Spleen (tissue), 7 donors: ENCODE measurements at regions not wholly inside any gene's neighbourhood (a gene's known extent, or its start where the extent isn't known, plus 50 kb on each side); places are given as distances from the start of the nearest gene placed in this dataset.

Source experiments
- POLR2AphosphoS5 ChIP-seq, 3 donors: sonication (generic); formaldehyde crosslinking; IDR thresholded peaks; one replicate each; pipeline ENCODE4 v1.5.1; 2017; ENCODE audit warnings: antibody characterized with exemption in 3 of 3
- TF ChIP-seq, protein P1 (sequence below), 11 experiments: fragments of 200-600 bp in 7 of 11; fragments of 450-650 bp in 4 of 11; sonication (generic) in 4 of 11; IDR thresholded peaks in 8 of 11; conservative IDR thresholded peaks in 3 of 11; 1 replicate in 7 of 11; 2 replicates in 4 of 11; pipeline versions ENCODE4 v1.4.0 to v1.8.0; 2016 to 2021; ENCODE audit warnings: antibody characterized with exemption in 11 of 11, inconsistent platforms in 4 of 11, mild to moderate bottlenecking in 1 of 11
- donor health status: DM: no; HTN: no; CAD: no; lungs with moderate emphysema.
- donor health status: DM: no; HTN: no; CAD: no.
- donor health status: DM: no; HTN: no; CAD: no.

DNA sequence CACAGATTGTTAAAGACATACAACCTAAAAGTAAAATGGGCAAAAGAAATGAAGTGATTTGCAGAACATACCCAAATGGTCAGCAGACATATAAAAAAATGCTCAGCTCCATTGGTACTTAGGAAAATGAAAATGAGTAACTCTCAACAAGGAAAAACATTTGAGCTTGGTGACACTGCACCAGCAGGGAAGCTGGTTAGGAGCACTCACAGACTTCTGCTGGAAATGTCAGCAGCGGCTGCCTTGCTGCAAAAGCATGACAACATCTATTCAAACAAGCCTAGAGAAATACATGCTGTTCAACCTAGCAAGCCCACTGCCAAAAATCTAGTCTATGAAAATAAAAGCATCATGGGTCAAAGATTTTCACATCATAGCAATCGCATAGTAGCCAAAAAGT, 99.0 kb upstream of the FOXQ1 start:
- TF ChIP-seq POLR2AphosphoS5 (IDR thresholded peaks at IDR 0.05): no peak
- TF ChIP-seq, protein P1, sequence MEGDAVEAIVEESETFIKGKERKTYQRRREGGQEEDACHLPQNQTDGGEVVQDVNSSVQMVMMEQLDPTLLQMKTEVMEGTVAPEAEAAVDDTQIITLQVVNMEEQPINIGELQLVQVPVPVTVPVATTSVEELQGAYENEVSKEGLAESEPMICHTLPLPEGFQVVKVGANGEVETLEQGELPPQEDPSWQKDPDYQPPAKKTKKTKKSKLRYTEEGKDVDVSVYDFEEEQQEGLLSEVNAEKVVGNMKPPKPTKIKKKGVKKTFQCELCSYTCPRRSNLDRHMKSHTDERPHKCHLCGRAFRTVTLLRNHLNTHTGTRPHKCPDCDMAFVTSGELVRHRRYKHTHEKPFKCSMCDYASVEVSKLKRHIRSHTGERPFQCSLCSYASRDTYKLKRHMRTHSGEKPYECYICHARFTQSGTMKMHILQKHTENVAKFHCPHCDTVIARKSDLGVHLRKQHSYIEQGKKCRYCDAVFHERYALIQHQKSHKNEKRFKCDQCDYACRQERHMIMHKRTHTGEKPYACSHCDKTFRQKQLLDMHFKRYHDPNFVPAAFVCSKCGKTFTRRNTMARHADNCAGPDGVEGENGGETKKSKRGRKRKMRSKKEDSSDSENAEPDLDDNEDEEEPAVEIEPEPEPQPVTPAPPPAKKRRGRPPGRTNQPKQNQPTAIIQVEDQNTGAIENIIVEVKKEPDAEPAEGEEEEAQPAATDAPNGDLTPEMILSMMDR (IDR thresholded peaks at IDR 0.05 in 8 of 11, conservative IDR thresholded peaks at IDR 0.05 in 3 of 11): no peak
